CD4-positive, alpha-beta T cell treated with Interleukin-21 for 1 hour (primary cell): ENCODE measurements at regions not wholly inside any gene's neighbourhood (a gene's known extent, or its start where the extent isn't known, plus 50 kb on each side); places are given as distances from the start of the nearest gene placed in this dataset.
A peak's percentile ranks its signal among the peaks of the same experiment; 100 is the strongest.

ENCODE experiments used
- DNase-seq: peaks from one replicate; pipeline ENCODE4 v3.0.0-alpha.2; 2020

DNA sequence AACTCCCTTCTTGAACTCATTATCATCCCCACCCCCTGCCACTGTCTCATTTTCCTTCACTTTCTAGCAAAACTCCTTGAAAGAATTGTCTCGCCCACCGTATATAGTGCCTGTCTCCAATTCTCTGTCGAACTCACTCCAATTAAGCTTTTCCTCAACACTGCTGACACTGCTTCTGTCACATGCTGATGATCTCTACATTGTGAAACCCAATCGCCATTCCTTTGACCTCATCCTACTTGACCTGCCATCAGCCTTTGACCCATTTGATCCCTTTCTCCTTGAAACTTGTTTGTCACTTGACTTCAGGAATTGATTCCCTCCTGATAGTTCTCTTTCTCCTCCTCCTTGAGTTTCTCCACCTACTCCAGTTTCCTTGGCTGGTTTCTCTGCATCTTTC lies 54.8 kb downstream of the CCDC71L start:
- no peak for DNase-seq

- DNase-seq = no peak
Observed at GRCh38 chr7:106604971-106605370, 56.0 kb downstream of the CCDC71L start.

DNA sequence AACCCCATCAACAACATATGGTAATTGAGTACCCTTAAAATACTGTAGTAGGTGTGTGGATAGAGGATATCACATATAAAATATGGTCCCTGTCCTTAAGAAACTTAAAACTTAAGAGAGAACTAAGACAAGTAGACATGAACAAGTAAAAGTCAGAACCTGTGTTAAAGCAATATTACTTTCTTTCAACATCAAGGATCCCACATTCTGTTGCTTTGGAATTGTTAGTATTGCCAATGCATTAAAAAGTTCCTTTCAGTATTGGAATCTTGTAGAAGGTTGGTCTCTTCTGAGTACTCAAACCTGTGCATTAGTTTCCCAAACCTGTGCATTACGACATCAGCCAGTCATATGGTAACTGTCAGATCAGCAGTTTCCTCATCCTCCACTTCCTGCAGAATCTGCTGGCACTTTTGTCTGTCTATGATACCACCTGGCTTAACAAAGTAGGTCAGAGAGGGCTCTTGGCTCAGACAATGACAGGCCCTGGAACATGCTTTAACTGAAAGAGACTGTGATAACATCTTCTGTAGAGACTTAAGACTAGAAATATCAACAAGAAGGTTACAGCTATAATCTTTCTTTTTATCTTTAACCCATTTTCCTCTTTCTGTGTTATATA lies 56.5 kb downstream of the CCDC71L start:
- peak; percentile 49 for DNase-seq

GRCh38 chr7:106603346-106603745 lies 57.6 kb downstream of the CCDC71L start:
- DNase-seq = no peak

DNA sequence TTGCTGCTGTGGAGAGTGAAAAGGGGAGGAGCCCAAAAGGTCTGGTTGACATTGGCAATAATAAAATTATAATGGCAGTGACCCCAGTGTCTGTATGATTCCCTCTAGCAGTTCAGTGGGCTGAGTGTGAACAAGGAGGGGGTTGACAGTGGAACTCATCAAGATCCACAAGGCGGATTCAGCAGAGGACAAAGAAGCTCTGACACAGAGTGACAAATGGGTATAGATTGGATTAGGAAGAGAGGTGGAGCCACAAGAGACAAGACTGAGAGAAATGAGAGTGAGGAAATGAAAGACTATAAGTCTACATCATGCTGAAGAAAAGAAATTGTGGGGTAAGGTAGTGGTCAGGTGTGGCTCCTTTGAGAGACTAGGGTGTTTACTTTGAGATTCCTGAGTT lies 58.9 kb downstream of the CCDC71L start:
- no peak for DNase-seq

DNA sequence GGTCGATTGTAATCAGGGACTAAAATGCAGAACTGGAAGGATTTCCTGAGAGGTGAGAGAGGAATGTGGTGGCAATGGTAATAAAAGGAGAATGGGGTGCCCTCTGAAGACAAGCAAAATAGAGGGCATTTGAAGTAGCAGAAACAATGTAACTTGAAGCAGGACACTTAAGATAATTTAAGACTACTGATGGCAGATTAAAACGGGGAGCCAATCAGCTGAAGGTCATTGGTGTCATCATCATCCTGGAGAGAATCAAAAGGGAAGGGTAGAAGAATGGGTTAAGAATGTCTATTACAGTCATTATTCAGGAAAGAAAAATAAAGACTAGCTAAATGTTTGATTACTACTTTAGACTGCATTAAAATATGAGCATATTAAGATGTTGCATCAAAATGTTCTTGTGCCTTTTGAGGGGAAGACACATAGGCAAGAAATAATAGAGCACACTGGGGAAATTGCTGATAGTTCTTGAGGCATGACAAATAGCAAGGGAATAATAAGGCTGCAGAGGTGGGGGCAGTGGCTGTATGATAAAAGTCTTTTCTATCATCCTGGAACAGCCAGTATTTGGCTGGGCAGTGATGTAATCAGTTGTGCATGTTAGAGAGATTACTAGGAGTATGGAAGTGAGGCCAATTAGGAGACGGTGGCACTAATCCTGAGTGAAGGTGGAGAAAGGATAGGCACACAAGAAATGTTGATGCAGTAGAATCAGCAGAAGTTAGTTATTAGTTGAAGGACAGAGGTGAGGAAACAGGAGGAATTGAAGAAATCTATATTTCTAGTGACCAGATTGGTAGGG lies 60.2 kb downstream of the CCDC71L start:
- DNase-seq = no peak

DNA sequence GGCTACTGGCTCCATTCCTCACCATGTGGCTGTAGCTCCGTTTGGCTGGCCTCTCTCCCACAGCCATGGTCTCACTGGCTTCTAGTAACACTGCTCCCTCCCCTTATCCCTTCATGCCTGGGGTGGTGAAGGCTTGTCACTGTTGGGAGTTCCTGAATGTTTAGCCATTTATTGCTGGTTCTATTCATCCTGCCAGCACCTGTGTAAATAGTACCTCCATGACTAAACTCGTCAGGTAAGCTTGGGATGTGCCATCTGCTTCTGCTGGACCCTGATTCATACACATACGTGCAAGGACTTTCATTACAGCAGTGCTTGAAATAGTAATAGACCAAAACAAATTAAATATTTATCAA lies 61.6 kb downstream of the CCDC71L start:
- no peak for DNase-seq

GRCh38 chr7:106598663-106599342 lies 62.2 kb downstream of the CCDC71L start:
- peak; percentile 84 for DNase-seq

- DNase-seq = no peak
Observed at GRCh38 chr7:106597751-106598546, 63.0 kb downstream of the CCDC71L start.

DNA sequence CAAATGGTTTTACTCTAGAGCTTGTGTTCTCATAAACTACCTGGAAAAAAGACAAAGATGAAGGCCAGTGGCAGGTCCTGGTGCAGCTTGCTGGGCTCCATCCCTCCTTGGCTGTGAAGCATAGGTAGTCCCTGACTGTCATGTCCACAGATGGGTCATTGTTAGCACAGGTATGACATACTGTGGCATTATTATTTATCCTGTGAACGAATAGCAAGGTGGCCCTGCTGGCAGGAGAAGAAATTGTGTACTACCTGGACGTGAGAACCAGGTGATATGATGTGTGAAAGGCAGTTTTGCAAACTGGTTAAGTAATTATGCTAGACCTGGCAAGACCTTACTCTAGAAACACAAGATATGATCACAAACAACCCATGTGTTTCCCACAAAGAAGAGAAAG lies 63.9 kb downstream of the CCDC71L start:
- DNase-seq = no peak

GRCh38 chr7:106595922-106596321 lies 65.0 kb downstream of the CCDC71L start:
- DNase-seq = no peak

DNA sequence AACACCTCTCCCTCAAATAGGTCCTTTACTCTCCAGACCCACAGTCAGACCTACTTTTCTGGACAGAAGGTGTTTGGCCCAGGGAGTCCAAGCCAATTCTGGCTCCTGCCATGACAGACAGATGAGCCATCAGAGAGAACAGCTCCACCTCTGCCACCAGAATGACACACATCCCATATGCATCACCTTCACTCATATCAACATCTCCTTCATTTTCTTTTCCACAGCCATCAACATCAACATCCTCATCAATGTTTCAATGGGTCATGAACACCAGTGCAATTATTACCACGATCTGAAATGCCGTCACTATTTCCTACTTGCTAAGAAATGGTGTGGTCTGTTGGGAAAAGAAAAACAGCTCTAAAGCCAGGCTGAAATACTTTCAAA lies 67.9 kb downstream of the CCDC71L start:
- DNase-seq = no peak

DNA sequence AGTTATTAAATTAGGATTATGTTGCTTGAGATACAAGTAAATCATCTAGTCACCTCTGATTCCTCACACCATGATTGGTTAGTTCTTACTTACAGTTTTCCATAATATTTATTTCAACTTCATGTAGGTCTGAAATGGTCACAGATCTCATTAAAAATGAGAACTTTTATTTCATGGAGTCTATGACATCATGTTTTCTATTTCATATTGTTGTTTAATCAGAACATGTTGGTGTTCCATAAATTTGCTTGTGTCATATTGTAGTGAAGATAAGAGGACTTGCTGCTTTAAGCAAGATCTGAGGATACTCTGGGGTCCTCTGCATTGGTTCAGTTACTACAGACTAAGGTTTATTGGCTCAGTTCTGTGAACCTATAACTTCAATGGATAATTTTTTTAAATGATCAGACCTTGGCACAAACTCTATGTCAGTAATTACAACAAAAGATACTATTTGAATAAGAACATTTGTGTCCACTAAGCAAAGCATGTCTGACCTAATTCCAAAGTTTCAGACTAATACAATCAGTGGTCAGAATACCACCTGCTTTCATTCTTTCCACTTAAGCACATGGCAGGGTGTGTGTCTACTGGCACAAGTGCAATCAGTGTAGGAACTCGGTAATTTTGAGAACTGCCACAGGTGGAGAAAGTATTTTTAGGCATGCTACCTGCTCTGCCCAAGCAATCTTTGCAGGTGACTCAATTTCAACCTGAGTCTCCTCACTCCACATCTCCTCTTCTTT lies 68.5 kb downstream of the CCDC71L start:
- no peak for DNase-seq

- DNase-seq = no peak
Observed at GRCh38 chr7:106591146-106591545, 69.8 kb downstream of the CCDC71L start.

DNA sequence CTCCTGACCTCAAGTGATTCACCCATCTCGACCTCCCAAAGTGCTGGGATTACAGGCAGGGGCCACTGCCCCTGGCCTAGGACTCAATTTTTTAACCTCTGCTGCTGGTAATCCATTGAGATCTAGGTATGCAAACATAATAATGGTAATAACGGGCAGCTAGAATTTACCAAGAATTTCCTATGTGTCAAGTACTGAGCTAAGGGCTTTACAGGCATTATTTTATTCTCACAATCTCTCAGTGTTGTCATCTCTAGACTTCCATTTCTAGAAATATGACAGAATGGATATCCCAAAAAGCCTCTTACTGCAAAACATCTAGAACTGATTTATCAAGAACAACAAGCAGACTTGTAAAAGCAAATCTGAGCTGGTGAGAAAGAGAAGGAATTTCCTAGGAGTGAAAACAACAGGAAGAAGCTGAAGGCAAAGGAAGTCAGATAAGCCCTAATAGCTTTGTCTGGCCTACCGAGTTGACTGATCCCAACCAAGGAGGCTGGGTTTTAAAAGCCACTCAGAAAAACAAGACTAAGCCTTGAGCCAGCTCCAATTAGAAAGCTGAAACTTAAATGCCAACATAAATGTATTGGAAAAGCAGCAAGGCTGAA lies 70.6 kb downstream of the CCDC71L start:
- DNase-seq = no peak

- DNase-seq = no peak
Observed at GRCh38 chr7:106589198-106589879, 71.6 kb downstream of the CCDC71L start.

DNA sequence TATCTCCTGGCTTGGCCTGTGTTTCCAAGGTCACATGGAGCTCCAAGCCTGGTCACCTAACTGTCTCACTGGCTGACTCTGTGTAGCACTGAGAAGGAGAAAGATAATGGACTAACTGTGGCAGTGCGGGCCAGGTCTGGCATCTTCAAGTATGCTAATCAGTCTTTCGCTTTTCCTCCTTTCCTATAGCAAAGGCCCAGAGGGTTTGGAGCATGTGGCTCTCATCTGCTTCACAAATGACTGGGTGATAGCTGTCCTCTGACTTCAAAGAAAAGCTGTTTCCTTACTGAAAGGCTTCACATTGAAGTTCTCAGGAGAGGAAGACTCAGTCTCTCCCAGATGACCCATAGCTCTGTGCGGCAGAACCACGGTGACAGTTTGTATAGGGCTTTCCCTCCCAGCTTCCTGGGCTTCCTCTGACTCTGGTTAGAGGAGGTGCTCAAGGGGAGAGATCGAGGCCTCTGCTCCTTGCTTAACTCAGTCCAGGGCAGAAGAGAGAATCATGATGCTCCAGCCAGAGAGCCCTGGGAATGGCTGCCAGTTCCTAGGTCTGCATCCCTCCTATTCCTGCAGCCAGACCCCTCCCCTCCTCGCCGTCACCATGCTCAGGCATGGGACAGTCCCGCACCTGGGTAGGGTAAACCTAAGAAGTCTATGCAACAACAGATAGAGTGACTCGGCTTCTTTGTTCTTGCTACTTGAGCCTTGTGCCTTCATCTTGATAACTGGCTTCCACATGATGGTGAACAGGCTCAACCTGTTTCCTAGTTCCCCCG lies 72.3 kb downstream of the CCDC71L start:
- no peak for DNase-seq

DNA sequence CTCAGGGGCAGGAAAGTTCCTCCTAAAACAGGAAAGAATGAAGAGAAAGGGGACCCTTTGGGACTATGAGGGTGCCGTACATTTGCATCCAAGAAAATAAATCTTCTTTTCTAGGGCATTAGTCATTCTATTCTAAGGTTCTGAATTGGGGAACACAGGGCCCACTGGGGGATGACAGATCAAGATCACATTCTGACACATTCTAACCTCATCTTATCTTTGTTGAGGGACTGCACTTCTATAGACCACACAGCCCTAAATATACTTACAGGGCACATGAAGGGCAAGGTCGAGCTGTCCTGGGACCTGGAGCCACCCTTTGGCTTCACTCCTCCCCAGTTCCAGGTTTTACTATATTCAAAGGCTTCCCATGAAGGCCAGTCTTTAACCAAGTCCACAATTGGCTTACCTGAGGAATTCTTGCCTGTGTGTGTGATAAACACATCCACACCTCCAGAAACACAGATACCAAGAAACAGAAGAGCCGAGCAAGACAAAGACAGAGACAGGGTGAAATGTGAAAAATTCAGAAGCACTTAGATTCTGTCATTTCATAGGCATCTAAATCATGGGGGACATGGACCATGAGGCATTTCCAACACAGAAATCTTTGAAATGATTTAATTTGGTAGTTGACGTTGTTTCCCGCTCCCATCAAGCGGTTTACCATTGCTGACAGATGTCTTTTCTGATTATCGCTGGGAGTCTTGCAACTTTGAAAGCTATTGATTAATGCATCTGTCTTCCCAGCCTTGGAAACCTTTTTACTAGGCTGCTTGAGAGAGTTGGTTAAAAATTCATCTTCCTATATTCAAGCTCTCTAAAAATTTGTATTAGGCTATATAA lies 75.8 kb downstream of the CCDC71L start:
- no peak for DNase-seq
